HG02884 (cell line): ENCODE measurements at regions not wholly inside any gene's neighbourhood (a gene's known extent, or its start where the extent isn't known, plus 50 kb on each side); places are given as distances from the start of the nearest gene placed in this dataset.
"Not testable (repeated sequence)": the region's sequence is repeated elsewhere in the genome, so short reads cannot be mapped to it uniquely, and the experiment has no call there.

Experiments used
- ATAC-seq: cut with Tn5 transposase; IDR thresholded peaks from one replicate; pipeline ENCODE4 v1.9.1; 2021; ENCODE audit warnings: mild to moderate bottlenecking, moderate library complexity; ENCODE audit not compliant: unreplicated experiment

- ATAC-seq, result no peak
Measured at GRCh38 chr3:35413483-35413882, 225.8 kb upstream of the ARPP21 start.

GRCh38 chr3:35417080-35417479 is 222.2 kb upstream of the ARPP21 start:
- ATAC-seq, result no peak

- ATAC-seq, result no peak
Measured at GRCh38 chr3:35422101-35422500, 217.2 kb upstream of the ARPP21 start.

DNA sequence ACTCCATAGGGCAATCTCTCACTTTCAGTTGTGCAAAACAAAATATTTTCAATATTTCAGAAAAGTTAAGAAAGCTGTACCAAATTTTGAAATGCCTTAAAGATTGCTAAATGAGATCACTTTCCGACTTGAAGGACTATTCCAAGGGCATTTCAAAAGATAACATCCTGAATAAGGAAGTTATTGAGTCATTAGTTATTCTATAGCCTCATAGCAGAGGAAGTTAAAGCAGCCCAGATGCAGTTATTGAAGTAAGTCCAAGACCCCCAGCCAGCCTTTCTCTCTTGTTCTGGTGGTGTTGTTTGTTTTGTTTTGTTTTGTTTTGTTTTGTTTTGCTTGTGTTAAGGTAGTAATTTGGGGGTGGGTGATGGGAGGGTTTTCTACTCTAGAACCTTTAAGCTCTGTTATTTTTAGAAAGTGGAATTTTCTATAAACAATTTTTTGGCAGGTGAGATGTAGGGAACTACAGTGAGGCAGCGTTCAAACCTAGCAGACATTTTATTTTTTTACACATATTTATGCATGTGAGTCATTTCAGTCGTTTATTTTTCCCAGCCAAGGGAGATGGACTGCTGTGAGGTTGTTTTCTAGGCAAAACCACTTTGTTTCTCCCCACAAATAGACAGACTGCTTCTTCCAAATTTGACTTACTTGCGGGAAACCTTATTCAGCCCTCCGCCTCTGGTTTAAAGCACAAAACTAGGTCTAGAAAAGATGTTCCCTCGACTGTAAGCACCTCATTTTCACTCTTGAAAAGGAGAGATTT is 216.3 kb upstream of the ARPP21 start:
- no peak for ATAC-seq

GRCh38 chr3:35426366-35426958 is 212.9 kb upstream of the ARPP21 start:
- ATAC-seq, result no peak

DNA sequence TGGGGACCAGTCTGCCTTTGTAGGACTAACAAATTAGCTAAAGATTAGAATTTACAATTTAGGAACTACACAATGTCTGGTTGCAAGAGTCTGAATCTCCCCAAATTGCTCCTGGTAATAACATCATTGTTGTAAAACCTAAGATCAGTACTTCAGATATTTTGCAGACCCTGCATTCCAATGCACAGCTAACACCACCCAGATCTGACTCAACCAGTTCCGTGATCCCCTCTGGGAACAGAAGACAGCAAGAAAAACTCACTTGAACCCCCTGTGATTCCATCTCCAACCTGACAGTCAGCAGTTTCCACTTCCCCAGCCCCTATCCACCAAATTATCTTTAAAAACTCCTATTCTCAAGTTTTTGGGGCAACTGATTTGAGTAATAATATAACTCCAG is 201.9 kb upstream of the ARPP21 start:
- no peak for ATAC-seq

GRCh38 chr3:35438101-35438500 is 201.2 kb upstream of the ARPP21 start:
- no peak for ATAC-seq

DNA sequence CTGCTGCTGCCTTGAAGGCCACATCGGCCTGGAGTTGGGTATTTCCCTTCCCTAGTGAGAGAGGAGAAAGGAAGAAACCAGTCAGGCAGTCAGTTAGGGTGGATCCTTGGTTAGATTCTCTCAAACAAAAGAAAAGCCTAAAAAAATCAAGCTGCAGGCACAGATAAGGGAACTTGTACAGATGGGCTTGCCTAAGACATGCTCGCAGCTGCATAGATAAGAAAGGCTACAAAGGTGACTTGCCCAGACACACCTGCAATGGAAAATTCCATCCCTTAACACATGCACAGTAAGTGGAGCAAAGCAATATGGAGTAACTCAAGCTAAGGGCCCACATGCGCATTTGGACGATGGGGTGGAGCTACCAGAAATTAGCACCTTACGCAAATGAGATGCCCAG is 199.7 kb upstream of the ARPP21 start:
- ATAC-seq, result no peak

DNA sequence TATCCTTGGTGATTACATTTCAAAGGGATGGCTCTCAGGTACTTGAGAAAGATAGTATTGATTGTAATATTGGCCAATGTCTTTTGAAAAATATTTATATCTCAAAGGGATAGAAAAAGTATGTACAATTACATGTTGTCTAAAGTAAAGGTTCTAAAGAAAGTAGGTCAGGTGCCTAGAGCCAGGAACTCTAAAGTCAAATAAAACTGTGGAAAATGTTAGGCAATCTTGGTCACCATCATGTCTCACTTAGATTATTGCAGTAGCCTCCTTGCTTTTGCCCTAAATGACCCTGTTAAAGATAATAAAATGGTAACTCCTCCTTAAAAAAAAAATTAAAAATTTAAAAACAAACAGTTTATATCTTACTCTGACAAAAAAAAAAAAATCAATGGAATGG is 198.5 kb upstream of the ARPP21 start:
- ATAC-seq, result no peak

- ATAC-seq, result no peak
Measured at GRCh38 chr3:35446896-35447295, 192.4 kb upstream of the ARPP21 start.

DNA sequence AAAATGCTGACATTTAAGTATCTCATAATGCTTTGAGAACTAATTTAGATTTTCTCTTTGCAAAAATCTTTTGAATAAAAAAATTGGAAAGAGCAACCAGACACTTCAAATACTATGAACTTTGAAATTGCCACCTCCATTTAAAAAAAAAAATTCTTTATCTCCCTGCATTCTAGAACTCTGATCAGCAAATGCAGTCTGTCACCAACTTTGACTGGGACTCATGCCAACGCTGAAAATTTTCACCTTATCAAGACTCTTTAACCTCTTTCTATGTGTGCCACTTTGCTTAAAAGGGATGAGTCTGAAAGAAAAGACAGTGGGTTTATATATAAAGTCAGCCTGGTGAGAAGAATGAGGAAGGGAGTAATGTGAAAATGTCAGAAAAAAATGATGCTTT is 191.2 kb upstream of the ARPP21 start:
- no peak for ATAC-seq

DNA sequence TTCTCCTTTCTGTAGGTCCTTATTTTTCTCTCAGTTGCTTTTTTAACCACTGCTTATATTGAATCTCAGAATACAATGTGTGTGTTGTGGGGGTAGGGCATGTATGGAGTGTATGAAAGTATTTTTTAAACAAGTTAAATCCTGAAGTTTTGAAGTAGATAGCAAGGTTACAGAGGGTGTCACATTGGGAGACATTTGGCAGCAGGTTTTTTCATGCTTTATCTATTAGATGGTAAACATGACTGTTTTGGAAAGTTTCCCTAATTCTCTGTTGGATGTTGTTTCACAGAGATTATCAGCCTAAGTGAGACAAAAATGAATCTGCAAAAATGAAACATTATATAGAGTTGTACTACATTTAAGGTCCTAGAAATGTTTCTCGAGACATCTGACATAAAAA is 190.6 kb upstream of the ARPP21 start:
- ATAC-seq, result no peak

DNA sequence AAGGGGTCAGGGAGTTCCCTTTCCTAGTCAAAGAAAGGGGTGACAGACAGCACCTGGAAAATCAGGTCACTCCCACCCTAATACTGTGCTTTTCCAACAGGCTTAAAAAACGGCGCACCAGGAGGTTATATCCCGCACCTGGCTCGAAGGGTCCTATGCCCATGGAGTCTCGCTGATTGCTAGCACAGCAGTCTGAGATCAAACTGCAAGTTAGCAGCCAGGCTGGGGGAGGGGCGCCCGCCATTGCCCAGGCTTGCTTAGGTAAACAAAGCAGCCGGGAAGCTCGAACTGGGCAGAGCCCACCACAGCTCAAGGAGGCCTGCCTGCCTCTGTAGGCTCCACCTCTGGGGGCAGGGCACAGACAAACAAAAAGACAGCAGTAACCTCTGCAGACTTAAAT is 184.5 kb upstream of the ARPP21 start:
- not testable (repeated sequence) for ATAC-seq

GRCh38 chr3:35473956-35474355 is 165.4 kb upstream of the ARPP21 start:
- no peak for ATAC-seq

DNA sequence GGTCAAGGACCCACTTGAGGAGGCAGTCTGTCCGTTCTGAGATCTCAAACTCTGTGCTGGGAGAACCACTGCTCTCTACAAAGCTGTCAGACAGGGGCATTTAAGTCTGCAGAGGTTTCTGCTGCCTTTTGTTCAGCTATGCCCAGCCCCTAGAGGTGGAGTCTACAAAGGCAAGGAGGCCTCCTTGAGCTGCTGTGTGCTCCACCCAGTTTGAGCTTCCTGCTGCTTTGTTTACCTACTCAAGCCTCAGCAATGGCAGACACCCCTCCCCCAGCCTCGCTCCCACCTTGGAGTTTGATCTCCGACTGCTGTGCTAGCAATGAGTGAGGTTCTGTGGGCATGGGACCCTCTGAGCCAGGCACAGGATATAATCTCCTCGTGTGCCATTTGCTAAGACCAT is 156.8 kb upstream of the ARPP21 start:
- not testable (repeated sequence) for ATAC-seq

- ATAC-seq, result no peak
Measured at GRCh38 chr3:35483131-35483530, 156.2 kb upstream of the ARPP21 start.

DNA sequence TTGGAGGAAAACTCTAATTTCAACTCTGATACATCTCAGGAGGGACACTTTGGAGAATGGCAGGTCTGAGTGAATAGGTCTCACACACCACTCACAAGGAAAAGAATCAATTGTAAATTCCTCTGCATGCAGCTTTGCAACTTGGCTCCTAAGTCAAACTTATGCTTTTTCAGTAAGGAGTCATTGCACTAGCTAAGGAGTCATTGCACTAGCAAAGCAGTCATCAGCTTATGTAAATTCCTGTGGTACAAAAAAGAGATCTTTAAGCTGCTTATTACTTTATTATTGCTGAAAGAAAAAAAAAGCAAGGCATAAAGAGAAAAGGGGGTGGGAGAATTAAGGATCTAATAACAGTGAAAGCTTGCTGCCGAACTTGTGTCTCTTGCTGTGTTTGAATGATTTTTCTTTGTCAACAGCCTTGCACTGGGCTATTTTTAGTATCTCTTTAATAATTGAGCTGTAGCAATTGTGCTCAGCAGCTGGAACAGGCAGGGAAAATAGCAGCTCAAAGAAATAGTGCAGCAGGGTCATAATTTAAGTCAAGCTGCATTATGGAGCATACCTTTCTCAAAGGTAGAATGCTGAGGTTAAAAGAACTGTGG is 154.3 kb upstream of the ARPP21 start:
- no peak for ATAC-seq

- ATAC-seq, result no peak
Measured at GRCh38 chr3:35486295-35486694, 153.0 kb upstream of the ARPP21 start.

GRCh38 chr3:35487376-35487775 is 151.9 kb upstream of the ARPP21 start:
- ATAC-seq, result no peak

DNA sequence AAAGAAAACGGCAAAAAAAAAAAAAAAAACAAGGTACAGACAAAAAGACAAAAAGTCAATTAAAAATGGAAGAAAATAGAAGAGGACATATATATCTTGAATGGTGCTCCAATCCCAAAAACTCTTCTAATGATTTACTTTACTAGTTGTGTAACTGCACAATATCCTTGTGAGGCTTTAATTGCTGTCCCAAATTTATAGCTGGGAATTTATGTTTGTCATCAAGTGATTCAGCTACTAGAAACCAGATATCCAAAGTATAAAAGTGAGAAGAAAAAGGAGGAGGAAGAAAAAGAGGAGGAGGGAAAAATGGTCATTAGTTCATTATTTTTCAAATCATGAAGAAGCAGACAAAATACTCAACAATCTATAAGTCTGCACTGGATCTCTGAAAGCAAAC is 150.8 kb upstream of the ARPP21 start:
- no peak for ATAC-seq

DNA sequence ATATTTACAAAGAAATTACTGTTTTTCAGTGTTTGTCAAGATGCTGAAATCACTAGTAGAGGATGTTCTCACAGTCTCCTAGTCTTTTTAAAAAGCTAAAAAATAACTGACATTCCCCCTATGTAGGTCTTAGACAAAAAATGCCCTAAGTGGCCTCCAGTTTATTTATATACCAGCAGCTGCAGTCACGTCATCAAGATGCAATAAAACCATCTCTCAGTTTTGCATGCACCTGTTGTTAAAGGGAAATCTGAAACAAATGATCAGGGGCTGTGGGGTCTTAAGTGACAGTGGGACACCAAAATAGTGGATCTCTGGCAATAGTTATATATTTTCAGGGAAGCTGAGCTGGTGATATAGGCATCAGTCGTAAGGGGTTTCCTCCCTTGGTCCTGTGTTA is 146.5 kb upstream of the ARPP21 start:
- ATAC-seq, result no peak

DNA sequence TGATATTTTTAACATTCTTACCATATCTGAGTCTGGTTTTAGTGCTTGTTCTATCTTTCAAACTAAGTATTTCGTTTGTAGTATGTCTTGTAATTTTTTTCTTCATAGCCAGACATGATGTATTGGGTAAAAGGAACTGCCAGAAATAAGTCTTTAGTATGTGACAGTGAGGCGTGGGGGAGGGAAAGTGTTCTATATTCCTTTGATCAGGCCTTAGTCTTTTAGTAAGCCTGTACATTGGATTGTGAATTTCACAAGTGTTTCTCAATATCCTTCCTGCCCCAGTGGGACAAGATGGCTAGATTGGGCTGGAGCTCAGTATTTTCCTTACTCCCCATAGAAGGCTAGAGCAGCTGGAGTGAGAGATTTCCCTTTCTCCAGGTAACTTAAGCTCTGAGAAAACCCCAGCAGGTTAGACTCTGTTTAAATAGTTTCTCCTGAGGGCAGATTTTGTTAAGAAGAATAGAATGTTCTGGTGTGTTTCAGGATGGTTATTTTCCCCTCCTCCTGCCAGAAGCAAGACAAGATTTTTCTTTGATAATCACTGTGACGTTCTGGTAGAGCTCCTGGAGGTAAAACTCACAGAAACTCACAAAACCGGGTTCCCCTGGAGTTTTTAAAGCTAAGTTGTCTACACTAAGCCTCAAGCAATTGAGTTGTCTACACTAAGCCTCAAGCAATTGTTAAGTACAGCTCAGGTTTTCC is 140.7 kb upstream of the ARPP21 start:
- no peak for ATAC-seq
